Fibroblast of villous mesenchyme (primary cell): ENCODE measurements at regions not wholly inside any gene's neighbourhood (a gene's known extent, or its start where the extent isn't known, plus 50 kb on each side); places are given as distances from the start of the nearest gene placed in this dataset.

Source experiments
- DNase-seq: peaks from one replicate; pipeline ENCODE4 v3.0.0-alpha.2; 2010; ENCODE audit warnings: low read depth
- H3K4me3 ChIP-seq: 2 replicates; pipeline ENCODE4 v1.5.1; 2011; ENCODE audit warnings: low read depth, mild to moderate bottlenecking, low read length
- CTCF ChIP-seq: IDR thresholded peaks from 2 replicates; pipeline ENCODE4 v1.5.1; 2012; ENCODE audit warnings: low read depth, mild to moderate bottlenecking, low read length; ENCODE audit not compliant: insufficient read depth

- peak; percentile 1 for DNase-seq
- no peak for TF ChIP-seq CTCF
Observed at GRCh38 chr2:222054813-222055212, 244.0 kb downstream of the PAX3 start.

GRCh38 chr2:222052934-222053367 is 245.8 kb downstream of the PAX3 start:
- DNase-seq: no peak
- no peak overlapping the region for H3K4me3 ChIP-seq
- TF ChIP-seq CTCF: no peak

More at GRCh38 chr2:222054813-222055212, 244.0 kb downstream of the PAX3 start:
- no peak overlapping the region for H3K4me3 ChIP-seq

GRCh38 chr2:222050981-222051380 is 247.8 kb downstream of the PAX3 start:
- DNase-seq: no peak
- TF ChIP-seq CTCF: no peak
- H3K4me3 ChIP-seq: no peak overlapping the region

GRCh38 chr2:222049946-222050345 is 248.9 kb downstream of the PAX3 start:
- no peak for TF ChIP-seq CTCF
- no peak overlapping the region for H3K4me3 ChIP-seq
- DNase-seq: peak; percentile 4

GRCh38 chr2:222043897-222044296 is 254.9 kb downstream of the PAX3 start:
- no peak overlapping the region for H3K4me3 ChIP-seq
- no peak for TF ChIP-seq CTCF
- no peak for DNase-seq

GRCh38 chr2:222042666-222043065 is 256.1 kb downstream of the PAX3 start:
- H3K4me3 ChIP-seq: no peak overlapping the region
- no peak for DNase-seq

More at GRCh38 chr2:222042666-222043065, 256.1 kb downstream of the PAX3 start:
- TF ChIP-seq CTCF: no peak
